ENCODE measurements at regions not wholly inside any gene's neighbourhood (a gene's known extent, or its start where the extent isn't known, plus 50 kb on each side); places are given as distances from the start of the nearest gene placed in this dataset.

DNA sequence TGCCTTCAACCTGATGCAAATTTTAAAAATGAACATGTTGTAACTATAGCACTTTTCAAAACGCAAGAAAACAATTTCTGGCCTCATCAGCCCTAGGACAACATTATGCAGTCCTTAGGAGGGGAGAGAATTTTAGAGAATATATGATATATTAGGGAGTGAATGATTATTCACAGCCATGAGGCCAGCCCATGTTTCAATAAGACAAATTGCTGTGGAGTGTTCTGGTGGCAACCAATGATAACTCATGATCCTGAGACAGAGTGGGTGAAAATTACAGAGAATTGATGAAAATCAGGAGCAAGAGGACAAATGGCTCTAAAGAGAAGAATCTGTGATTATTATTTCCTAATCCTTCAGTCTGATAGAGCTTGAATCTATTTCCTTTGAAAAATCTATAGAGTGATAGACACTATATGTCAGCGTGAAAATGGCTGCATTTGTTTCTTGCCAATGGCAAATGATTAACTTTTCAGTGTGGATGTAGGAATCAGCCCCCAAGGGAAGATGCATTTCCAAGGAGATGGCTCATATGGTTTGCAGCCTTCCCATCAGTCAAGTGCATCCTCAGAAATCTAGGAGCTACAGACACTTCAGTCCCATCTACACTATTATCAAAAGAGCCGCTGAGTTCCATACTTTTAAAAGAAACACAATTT is 761.0 kb upstream of the ARRDC4 start:
- DNase-seq: no peak

- DNase-seq: no peak
Measured at GRCh38 chr15:97200161-97200560, 760.3 kb upstream of the ARRDC4 start.

DNA sequence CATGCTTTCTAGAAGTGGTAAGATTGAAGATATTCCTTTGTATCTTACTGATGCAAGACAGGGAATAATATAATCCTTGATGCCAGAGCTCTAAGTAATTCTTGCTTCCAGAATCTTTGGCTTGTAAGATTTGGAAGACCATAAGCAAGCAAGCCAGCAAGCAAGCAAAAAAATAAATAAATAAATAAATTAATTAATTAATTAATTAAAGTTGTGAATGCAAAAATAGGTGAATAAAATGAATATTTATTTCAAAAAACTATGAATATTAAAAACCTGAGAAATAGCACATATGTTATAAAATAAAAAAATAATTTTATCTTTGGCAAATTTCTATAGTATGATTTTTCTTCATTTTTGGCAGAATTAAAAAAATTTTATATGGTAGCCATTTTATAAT is 750.2 kb upstream of the ARRDC4 start:
- DNase-seq: no peak

GRCh38 chr15:97215629-97216028 is 744.9 kb upstream of the ARRDC4 start:
- DNase-seq: no peak

DNA sequence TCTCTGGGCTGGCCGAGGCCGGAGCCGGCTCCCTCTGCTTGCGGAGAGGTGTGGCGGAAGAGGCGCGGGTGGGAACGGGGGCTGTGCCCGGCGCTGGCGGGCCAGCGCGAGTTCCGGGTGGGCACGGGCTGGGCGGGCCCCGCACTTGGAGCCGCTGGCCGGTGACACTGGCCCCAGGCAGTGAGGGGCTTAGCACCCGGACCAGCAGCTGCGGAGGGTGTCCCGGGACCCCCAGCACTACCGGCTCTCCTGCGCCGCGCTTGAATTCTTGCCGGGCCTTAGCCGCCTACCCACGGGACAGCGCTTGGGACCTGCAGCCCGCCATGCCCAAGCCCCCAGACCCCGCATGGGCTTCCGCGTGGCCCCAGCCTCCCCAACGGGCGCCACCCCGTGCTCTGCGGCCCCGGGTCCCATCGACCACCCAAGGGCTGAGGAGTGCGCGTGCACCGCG is 736.3 kb upstream of the ARRDC4 start:
- no peak for DNase-seq

DNA sequence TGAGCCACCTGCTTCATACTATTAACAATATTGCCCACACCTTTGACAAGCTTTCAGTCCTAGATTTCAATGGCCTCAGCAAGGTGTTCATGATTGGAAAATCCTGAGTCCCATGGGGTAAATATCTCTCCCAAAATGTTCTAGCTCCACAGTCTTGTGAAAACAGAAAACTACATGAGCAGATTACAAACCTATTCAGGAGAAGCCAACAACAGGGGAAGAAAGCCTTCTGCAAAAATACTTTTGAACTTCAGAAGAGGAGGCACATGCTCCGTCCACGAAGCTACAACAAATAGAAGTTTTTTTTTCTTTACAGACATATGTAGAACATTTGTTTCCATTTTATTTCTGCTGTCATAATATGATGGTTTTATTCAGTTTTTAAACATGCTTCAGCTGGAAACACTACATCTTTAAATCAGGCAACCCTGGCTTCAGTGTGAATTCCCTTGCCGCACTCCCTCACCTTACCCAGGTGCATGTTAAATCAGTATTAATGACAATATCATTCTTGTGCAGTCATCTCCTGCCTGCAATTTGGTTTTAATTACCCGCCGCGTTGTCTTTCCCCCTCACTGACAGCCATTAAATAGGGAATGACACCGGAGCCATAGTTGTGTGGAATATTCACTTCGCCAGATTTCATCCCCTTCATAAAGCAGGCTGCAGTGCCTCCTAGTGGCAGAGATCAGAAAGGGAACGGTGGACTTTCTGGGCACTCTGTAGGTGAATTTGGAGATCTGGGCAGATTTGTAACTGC is 725.5 kb upstream of the ARRDC4 start:
- DNase-seq: no peak

GRCh38 chr15:97235611-97235985 is 724.9 kb upstream of the ARRDC4 start:
- DNase-seq: no peak

DNA sequence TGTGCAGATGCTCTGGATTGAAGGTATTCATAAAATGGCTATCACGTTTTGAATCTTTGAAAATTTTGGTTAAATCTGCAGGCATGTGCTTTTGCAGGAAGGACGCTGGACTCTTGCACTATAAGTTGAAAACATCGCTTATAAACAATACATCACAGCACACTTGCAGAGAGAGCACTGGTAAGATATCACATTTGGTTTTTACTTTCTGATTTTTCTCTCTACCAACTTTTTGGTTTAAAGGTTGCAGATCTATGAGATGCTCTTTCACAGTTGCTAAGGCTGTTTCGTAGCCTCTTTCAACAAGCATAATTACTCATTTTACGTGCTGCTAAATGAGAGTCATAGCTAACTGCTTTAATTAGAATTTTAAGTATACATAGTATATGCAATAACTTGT is 724.4 kb upstream of the ARRDC4 start:
- no peak for DNase-seq

DNA sequence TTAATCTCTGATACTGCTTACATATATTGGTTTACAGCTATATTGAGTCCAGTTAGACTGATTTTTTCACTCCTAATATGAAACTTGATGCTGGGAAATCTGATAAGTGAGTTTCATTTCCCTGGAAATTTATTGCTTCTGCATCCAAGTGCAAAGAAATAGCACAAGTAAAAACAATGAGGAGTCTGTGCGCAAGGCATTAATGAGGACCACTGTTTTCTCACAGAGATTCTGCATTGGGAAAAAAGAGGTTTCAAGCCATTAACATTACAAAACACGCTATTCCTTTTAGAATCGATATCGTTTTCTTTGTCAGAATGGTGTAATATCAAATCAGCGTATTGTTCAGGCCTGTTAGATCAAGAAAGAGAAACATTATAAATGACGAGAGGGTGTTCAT is 723.3 kb upstream of the ARRDC4 start:
- DNase-seq: no peak

DNA sequence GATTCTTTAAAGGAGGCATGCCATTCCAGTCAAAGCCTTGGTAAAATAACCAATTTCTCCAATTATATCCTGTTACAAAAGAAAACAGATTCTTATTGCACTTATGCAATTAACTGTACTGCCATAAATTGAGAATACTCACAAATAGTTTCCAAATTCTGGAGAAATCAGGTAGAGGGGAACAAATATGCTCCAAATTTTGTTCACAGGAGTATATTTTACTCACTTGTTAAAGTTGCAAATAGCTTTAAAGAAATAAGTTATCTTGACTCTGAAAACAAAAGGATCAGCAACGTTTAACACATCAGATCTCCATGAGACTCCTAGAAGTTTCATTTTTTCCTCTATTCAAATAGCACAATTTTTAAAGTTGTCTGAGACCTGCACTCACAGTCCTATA is 712.1 kb upstream of the ARRDC4 start:
- DNase-seq: no peak

DNA sequence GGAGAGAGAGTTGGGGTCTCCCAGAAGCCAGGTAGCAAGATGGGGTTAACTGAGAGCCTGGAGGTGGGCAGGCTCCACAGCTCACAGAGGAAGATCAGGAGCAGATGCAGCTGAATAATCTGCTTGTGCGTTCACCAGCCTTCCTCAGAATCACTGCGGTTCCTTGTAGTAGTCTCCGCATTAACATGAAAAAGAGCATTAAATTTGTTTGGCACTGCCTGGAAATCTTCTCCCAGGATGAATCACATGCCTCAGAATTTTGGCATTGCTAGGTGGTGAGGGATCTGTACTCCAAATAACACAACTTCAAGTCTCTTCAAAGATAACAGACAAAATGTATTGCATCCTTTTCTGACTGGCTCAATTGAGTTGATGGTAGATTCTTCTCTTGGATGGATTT is 700.6 kb upstream of the ARRDC4 start:
- DNase-seq: no peak

DNA sequence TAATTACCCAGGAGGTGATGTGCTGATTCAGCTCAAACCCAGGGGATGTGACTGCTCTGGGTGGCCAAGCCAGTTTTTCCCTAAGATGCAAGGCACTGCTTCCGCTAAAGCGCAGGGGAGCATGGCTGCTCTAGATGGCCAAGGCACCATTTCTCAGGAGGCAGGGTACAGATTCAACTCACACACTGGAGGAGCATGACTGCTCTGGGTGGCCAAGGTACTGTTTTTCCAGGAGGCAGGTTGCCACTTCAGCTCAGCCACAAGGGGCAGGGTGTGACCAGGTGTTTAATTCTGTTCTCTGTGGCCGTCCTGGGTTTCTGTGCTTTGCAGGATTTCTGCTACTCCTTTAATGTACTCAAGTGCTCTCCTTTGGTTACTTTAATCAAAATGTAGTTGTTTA is 659.3 kb upstream of the ARRDC4 start:
- DNase-seq: no peak

- no peak for DNase-seq
Measured at GRCh38 chr15:97316362-97316761, 644.1 kb upstream of the ARRDC4 start.

DNA sequence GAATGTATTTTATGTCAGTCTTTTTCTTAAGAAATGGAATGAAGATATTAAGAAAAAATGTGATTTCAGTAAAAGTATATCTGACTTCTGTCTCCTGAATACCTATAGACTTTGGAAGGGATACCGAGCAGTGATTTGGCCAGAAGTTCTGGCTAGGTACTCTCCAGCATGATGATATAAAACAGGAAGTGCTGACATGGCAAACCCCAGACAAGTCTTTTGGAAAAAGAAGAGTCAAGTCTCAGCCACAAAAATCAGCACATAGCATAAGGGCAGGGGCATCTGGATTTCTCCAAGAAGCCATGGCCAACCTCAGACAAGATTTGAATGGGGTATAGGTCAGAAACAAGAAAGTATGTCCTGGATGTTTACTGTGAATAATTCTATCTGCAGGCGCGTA is 643.3 kb upstream of the ARRDC4 start:
- DNase-seq: no peak

GRCh38 chr15:97319291-97319690 is 641.2 kb upstream of the ARRDC4 start:
- DNase-seq: no peak

GRCh38 chr15:97346221-97346620 is 614.3 kb upstream of the ARRDC4 start:
- no peak for DNase-seq

GRCh38 chr15:97350813-97351212 is 609.7 kb upstream of the ARRDC4 start:
- DNase-seq: no peak

DNA sequence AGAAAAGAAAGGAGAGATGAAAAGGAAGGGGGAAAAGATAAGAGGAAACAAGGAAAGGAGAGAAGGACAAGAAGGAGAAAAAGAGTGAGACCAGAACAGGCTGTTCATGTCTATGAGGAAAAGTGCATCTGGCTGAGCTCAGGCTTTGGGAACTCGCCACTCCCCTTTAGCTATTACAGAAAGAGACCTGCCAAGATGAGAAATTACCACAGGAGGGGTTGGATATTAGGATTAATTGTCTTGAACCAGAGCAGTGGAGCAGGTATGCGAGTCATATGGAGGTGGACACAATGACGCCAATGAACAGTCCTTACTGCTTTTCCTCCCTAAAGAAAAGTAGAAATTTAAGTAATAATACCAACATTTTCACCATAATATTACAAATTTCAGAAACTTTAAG is 577.0 kb upstream of the ARRDC4 start:
- no peak for DNase-seq

- no peak for DNase-seq
Measured at GRCh38 chr15:97386940-97387339, 573.6 kb upstream of the ARRDC4 start.

- no peak for DNase-seq
Measured at GRCh38 chr15:97401195-97401594, 559.3 kb upstream of the ARRDC4 start.

- no peak for DNase-seq
Measured at GRCh38 chr15:97401970-97402369, 558.5 kb upstream of the ARRDC4 start.

- DNase-seq: no peak
Measured at GRCh38 chr15:97406841-97407240, 553.7 kb upstream of the ARRDC4 start.

GRCh38 chr15:97410897-97411575 is 549.5 kb upstream of the ARRDC4 start:
- no peak for DNase-seq

DNA sequence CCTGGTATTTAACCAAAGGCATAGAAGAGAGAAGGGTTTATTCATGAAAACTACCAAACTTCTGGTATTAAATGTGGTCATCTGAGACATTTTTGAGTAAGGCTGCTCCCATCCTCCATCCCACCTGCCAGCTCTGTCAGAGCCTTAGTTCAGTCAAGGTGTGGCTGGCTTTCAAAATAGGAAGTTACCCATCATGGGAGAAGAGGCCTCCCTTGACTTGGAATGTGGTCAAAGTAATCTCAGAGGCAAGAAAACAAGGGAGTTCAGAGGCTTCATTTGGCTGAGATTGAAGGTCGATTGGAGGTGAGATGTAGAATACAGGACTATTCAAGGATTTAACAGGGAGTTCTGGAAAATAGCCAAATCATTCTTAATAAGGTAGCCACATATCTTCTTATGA is 540.4 kb upstream of the ARRDC4 start:
- DNase-seq: no peak

All from activated naive CD4-positive, alpha-beta T cell (primary cell).